HG03064 (cell line): ENCODE measurements at regions not wholly inside any gene's neighbourhood (a gene's known extent, or its start where the extent isn't known, plus 50 kb on each side); places are given as distances from the start of the nearest gene placed in this dataset.
"Not testable (repeated sequence)": the region's sequence is repeated elsewhere in the genome, so short reads cannot be mapped to it uniquely, and the experiment has no call there.

Experiments used
- ATAC-seq: cut with Tn5 transposase; IDR thresholded peaks from one replicate; pipeline ENCODE4 v1.9.1; 2021; ENCODE audit warnings: low read depth; ENCODE audit not compliant: unreplicated experiment

GRCh38 chr13:91031508-91031907, 316.0 kb upstream of the MIR17HG start:
- no peak for ATAC-seq

GRCh38 chr13:91032104-91032503, 315.4 kb upstream of the MIR17HG start:
- no peak for ATAC-seq

GRCh38 chr13:91036886-91037285, 310.6 kb upstream of the MIR17HG start:
- ATAC-seq: no peak

GRCh38 chr13:91042870-91043269, 304.6 kb upstream of the MIR17HG start:
- ATAC-seq: no peak

GRCh38 chr13:91045351-91046034, 302.0 kb upstream of the MIR17HG start:
- ATAC-seq: no peak

GRCh38 chr13:91046715-91047327, 300.7 kb upstream of the MIR17HG start:
- ATAC-seq: no peak

- no peak for ATAC-seq
Observed at GRCh38 chr13:91050970-91051369, 296.5 kb upstream of the MIR17HG start.

- ATAC-seq: no peak
Observed at GRCh38 chr13:91052876-91053275, 294.6 kb upstream of the MIR17HG start.

GRCh38 chr13:91053318-91054065, 294.0 kb upstream of the MIR17HG start:
- ATAC-seq: no peak

- no peak for ATAC-seq
Observed at GRCh38 chr13:91054902-91055301, 292.6 kb upstream of the MIR17HG start.

GRCh38 chr13:91056746-91057145, 290.7 kb upstream of the MIR17HG start:
- peak; percentile 85 for ATAC-seq

- ATAC-seq: not testable (repeated sequence)
Observed at GRCh38 chr13:91057507-91057906, 290.0 kb upstream of the MIR17HG start.

- no peak for ATAC-seq
Observed at GRCh38 chr13:91058066-91058465, 289.4 kb upstream of the MIR17HG start.

GRCh38 chr13:91058919-91059318, 288.6 kb upstream of the MIR17HG start:
- no peak for ATAC-seq

- no peak for ATAC-seq
Observed at GRCh38 chr13:91066745-91067144, 280.7 kb upstream of the MIR17HG start.

- no peak for ATAC-seq
Observed at GRCh38 chr13:91072486-91072885, 275.0 kb upstream of the MIR17HG start.

GRCh38 chr13:91074091-91074490, 273.4 kb upstream of the MIR17HG start:
- no peak for ATAC-seq

GRCh38 chr13:91076830-91077229, 270.7 kb upstream of the MIR17HG start:
- no peak for ATAC-seq

- no peak for ATAC-seq
Observed at GRCh38 chr13:91078093-91078679, 269.3 kb upstream of the MIR17HG start.

- no peak for ATAC-seq
Observed at GRCh38 chr13:91079176-91079575, 268.3 kb upstream of the MIR17HG start.

GRCh38 chr13:91085127-91085526, 262.4 kb upstream of the MIR17HG start:
- no peak for ATAC-seq
